NCI-H1694 (cell line): ENCODE measurements at regions not wholly inside any gene's neighbourhood (a gene's known extent, or its start where the extent isn't known, plus 50 kb on each side); places are given as distances from the start of the nearest gene placed in this dataset.
"Not testable (repeated sequence)": the region's sequence is repeated elsewhere in the genome, so short reads cannot be mapped to it uniquely, and the experiment has no call there.

ENCODE experiments used
- DNase-seq: peaks from one replicate; lab custom pipeline; 2025; lab: John Stamatoyannopoulos, UW

DNA sequence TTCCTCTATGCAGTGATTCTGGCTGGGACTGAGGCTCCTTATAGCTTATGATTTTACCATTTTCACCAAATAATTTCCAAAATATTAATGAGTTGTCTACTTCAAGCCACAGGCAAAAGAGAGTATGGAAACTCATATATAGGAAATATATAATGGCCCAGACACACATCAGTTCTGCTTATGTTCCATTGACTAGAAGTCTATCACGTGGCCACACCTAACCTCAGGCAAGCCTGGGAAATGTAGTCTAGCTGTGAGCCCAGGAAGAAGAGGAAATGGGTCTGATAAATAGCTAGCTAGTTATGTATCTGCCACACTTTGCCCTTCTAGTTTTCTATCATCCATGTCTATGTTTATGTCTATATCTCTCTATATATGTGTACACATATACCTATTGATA, 195.1 kb downstream of the OTOL1 start:
- DNase-seq: no peak

DNA sequence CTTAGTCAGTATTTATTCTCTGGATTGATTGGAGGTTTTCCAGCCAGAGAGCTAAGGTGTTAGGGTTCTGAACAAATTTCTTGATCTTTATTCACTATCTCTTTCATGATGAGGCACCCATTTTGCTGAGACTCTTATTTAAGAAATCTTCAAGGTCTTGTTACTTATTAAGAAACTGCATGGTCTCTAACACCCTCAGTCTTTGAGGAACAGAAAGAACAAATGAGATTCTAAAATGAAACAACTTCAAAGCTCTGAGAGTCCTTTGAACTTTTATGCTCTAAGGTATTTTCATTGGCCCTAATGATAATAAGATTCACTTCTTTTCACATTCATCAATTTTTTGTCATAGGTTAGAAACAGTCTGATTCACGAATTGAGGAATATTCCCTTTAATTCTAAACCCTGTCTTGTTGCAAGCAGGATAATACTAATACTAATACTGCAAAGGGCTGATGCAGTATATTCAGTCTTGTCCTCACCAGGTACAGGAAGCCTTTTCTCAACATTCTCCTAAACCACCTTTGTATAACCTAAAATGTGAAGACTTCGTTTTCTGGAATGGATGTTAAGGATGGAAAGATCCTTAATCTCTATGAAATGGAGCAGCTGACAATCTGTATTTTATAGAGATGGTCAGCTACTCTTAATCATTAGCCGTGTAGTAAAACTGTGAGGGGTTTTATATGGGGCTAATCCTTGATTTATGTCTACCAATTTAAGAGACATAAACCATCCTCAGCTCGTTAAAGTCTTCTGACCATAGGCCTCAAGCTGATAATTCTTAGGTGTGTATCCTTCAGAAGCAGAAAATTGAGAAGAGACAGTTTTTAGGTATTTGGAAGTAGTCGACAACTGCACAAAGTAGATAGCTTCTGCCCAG, 198.3 kb downstream of the OTOL1 start:
- DNase-seq: no peak

- no peak for DNase-seq
Measured at GRCh38 chr3:161695811-161696210, 199.2 kb downstream of the OTOL1 start.

DNA sequence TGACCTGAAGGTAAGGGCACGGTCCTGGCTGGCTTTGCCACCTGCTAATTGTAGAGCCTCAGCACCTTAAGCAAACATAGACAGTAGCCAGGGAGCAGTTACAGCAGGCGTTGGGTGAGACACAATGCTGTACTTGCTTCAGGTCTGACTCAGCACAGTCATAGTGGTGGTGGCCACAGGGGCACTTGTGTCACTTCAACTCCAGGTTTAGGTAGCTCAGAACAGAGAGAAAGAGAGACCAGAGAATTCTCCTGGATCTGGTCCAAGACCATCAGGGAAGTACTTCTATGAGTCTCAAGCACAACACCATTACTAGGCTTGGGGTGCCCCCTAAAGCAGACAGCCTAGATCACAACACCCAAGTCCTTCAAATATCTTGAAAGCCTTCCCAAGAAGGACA, 204.4 kb downstream of the OTOL1 start:
- DNase-seq: no peak

GRCh38 chr3:161707253-161707652, 210.6 kb downstream of the OTOL1 start:
- DNase-seq: not testable (repeated sequence)

GRCh38 chr3:161713731-161714130, 217.1 kb downstream of the OTOL1 start:
- no peak for DNase-seq

DNA sequence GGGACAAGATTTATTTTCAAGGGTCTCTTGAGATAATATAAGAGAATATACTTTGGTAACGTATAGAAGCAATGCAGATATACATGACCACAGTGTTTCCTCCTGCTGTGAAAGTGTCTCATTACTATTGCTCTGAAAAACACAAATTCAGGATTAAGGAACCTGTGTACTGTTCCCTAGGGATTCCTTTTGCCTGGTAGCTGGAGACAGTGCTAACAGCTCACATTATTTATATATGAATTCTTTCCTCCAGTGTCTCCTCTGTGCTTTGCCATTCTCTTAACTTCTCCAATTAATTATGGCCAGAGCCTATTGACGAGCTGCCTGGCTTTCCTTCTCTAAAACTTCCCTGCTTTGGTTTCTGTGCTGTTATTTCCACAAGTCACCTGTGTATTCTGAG, 235.4 kb downstream of the OTOL1 start:
- DNase-seq: no peak

DNA sequence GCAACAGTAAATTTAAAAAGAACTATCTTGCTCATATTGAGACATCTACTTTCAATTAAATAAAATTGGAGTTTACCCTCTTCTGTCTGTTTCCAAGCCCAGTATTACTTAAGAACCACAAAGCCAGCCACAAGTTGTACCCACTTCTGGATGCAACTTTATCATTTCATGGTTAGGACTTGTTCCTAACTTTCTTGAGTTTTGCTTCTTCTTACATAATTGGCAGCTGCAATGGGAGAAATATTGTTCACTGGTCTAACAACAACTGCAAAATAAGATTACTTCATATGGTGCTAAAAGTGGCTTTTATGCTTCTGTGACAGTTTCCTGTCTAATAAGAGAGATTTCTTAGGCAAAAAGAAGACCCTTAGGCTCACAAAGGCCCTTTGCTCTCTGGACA, 240.6 kb downstream of the OTOL1 start:
- DNase-seq: no peak

GRCh38 chr3:161740421-161740820, 243.8 kb downstream of the OTOL1 start:
- DNase-seq: no peak

DNA sequence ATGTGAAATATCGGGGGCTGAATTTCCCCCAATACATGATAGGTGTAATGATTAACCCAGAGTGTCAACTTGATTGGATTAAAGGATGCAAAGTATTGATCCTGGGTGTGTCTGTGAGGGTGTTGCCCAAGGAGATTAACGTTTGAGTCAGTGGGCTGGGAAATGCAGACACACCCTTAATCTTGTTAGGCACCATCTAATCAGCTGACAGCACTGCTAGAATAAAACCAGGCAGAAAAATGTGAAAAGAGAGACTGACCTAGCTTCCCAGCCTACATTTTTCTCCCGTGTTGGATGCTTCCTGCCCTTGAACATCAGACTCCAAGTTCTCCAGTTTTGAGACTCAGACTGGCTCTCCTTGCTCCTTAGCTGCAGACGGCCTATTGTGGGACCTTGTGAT, 247.8 kb downstream of the OTOL1 start:
- no peak for DNase-seq

DNA sequence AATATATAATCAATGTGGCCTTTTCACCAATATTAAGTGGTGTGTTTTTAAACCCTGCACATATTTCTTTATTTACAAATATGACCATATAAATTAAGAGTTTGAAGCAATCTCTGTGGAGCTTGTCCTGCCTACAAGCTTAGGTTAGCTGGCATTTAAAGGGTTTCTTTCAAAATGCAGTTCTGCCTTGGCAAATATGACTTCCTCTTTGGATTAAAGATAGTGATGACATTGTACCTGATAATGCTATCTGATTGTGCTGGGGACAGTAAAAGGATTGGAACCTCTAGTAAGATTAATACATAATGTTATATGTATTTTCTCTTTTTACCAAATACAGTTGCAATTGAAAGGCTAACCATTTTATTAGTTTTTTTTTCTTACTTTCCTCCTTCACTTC, 249.1 kb downstream of the OTOL1 start:
- no peak for DNase-seq

DNA sequence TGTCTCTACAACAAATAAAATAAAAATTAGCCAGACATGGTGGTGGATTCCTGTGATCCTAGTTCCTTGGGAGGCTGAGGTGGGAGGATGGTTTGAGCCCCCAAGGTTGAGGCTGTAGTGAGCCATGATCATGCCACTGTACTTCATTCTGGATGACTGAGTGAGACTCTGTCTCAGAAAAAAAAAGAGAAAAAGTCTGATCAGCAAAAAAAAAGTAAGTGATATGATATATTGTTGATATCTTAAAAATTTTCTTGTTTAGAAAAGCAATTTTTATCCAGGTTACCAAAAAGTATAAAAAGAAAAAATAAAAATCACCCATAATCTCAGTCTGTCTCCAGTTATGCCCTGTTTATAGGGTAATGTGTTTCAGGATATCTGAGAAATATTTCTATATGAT, 251.4 kb downstream of the OTOL1 start:
- no peak for DNase-seq

DNA sequence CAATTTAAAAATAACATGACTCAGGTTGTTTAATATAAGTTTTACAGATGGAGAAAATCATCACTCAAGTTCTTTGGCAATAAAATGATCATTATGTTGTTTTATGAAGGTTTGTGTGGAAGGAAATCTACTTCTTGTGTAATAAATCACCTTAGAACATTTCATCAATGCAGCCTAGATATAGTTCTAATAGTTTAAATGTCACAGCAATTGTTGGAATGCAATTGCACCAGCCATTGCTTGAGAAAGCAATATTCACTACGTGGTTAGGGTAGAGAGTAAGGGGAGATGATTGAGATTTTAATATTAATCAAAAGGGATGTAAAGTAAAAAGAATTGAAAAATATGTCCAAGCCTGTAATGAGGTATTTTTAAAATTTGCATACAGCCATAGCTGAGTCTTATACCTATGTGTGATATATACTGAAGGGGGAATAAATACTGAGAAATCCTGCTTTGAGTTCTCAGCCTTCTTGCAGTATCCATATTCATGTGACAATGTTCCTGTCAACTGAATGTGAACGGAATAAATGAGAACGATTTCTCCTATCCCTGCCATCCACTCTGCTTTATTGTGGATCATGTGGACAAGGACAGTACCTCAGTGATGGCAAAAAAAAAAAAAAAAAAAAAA, 257.9 kb downstream of the OTOL1 start:
- no peak for DNase-seq

DNA sequence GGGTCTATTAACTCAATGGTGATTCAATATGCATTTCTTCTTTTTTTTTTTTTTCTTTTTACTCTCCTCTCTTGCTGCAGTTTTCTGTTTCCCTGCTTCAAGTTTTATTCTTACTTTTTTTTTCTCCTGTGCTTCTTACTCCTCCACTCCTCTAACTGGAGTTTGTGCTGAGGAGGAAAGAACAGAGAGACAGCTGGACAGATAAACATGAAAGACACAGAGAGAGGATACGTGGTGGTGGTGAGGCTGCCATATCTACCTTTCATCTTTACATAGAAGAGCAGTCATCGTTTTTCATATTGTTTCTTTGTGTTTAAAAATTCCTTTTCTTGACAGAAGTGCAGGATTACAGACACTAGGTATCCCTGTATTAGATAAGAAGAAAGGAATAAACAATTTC, 262.8 kb downstream of the OTOL1 start:
- no peak for DNase-seq

- no peak for DNase-seq
Measured at GRCh38 chr3:161766331-161766730, 269.7 kb downstream of the OTOL1 start.

DNA sequence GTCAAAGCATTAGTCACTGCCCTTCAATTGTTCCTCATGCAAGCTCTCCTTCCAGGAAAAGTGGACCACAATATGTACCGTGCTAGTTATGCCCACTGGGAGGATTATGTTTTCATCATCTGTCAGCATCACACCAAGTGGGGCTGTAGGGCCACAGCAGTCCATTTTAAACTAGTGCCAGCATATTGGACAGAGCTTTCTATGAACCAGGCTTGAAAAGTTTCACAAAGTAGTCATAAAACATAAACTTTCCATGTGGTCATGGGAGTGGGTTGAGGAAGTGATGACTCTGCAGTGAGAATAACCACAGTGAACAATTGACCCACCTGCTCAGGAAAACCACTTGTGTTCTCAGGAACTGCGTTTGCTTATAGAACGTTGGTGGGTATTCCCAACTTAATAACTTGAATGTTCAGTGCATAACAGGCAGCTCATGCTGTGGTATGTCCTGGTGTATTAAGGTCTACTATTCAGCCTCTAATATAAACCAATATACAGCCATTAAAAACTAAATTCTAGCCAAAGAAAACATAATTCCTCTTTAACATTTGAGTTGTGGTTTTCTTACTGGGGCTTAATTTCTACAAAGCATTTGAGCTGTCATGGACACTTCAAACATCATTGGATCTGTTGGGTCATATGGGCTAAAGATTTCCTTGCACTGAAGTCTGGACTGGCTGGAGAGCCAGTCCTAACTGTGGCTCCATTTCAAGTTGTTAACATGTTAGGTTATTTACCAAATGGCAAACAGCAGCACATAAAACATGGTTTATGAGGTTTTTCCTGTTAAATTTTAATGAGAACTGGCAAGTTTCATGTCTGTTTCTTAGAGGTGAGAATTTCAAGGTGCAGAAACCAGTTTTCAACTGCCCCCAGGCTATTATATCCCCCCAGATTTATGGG, 274.1 kb downstream of the OTOL1 start:
- no peak for DNase-seq

- DNase-seq: no peak
Measured at GRCh38 chr3:161781381-161781780, 284.8 kb downstream of the OTOL1 start.

- DNase-seq: no peak
Measured at GRCh38 chr3:161793194-161793930, 296.8 kb downstream of the OTOL1 start.

DNA sequence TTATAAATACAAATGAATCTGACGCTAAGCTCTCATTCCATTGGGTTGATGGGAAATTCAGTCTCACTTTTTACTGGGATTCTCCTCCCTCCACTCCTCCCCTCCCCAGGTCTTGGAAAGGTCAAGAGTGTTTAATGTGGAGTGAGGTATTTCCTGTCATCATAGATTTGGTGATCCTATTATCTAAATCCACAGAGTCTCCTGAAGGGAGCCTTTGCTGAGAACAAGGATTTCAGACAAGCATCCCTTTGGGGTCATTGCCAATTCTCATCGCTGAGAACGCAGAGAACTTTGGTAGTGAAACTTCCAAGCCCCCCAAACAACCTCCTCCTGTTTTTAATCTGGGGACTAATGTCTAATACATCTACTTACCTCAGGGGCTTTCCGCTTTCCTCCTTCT, 297.9 kb downstream of the OTOL1 start:
- no peak for DNase-seq

DNA sequence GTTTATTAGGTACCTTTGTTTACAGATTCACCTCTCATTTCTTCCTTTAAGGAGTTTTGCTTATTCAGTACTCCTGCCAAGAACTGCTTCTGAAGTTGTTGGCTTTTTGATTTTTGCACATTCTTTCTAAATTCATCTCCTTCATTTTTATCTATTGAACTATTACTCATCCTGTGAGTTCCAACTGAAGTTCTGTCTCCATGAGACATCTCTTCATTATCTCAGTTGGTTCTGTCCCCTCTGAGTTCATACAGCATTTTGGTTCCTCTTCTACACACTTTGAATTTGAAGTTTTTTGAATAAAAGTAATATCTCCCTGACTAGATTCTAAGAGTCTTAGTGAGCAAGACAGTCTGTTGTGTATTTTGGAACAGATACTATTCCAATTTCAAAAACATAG, 299.7 kb downstream of the OTOL1 start:
- DNase-seq: no peak

- no peak for DNase-seq
Measured at GRCh38 chr3:161796780-161797179, 300.2 kb downstream of the OTOL1 start.

DNA sequence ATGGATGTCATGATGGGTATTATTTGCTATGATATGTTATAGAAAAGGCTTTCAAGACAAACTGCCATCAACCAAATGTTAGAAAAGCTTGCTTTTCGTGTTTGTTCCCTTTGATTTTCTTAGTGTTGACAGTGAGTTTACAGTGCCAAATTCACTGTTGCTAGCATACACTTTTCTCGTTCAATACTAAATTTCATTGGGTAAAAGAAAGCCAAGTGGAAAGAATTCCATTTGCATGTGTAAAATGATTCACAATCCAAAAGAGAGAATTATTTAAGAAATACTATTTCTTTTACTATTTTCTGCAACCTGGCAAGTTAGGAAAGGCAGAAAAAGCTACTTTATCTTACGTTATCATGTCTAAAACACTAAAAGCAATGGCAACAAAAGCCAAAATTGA, 301.4 kb downstream of the OTOL1 start:
- no peak for DNase-seq
